GM13976 (cell line): ENCODE measurements at regions not wholly inside any gene's neighbourhood (a gene's known extent, or its start where the extent isn't known, plus 50 kb on each side); places are given as distances from the start of the nearest gene placed in this dataset.

Source experiments
- DNase-seq: peaks from one replicate; pipeline ENCODE4 v3.0.0; 2012; ENCODE audit warnings: low spot score
- in situ Hi-C: fragments of 300-500 bp; cut with MboI; formaldehyde crosslinking; loops from one replicate; pipeline ENCODE4 v1.12.0; 2022; ENCODE audit warnings: low sequenced_read_pairs, mixed read lengths, inconsistent platforms; ENCODE audit not compliant: unreplicated experiment
- TF ChIP-seq, protein P1 (sequence below): IDR thresholded peaks from 2 replicates; pipeline ENCODE4 v1.5.1; 2012; ENCODE audit warnings: borderline replicate concordance, mild to moderate bottlenecking; ENCODE audit not compliant: insufficient read depth; ENCODE audit errors: extremely low read depth, missing control alignments, control extremely low read depth

DNA sequence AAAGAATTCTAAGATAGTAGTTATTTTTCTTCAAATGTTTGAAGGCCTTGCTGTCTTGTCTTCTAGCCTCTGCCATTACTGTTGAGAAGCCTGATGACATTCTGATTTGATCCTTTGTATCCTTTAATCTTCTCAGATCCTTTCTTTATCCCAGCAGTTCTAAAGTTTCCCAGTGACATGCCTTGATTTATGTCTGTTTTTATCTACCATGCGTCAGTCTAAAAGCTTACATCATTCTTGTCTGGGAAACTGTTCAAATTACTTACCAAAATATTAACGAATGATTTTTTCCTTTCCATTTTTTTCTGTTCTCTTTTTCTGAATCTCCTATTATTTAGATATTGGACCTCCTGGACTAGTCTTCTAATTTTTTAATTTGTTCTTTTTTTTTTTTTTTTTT, 78.3 kb upstream of the HELT start:
- in situ Hi-C loops = no loop called here
- no peak for DNase-seq
- TF ChIP-seq, protein P1, sequence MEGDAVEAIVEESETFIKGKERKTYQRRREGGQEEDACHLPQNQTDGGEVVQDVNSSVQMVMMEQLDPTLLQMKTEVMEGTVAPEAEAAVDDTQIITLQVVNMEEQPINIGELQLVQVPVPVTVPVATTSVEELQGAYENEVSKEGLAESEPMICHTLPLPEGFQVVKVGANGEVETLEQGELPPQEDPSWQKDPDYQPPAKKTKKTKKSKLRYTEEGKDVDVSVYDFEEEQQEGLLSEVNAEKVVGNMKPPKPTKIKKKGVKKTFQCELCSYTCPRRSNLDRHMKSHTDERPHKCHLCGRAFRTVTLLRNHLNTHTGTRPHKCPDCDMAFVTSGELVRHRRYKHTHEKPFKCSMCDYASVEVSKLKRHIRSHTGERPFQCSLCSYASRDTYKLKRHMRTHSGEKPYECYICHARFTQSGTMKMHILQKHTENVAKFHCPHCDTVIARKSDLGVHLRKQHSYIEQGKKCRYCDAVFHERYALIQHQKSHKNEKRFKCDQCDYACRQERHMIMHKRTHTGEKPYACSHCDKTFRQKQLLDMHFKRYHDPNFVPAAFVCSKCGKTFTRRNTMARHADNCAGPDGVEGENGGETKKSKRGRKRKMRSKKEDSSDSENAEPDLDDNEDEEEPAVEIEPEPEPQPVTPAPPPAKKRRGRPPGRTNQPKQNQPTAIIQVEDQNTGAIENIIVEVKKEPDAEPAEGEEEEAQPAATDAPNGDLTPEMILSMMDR = no peak

DNA sequence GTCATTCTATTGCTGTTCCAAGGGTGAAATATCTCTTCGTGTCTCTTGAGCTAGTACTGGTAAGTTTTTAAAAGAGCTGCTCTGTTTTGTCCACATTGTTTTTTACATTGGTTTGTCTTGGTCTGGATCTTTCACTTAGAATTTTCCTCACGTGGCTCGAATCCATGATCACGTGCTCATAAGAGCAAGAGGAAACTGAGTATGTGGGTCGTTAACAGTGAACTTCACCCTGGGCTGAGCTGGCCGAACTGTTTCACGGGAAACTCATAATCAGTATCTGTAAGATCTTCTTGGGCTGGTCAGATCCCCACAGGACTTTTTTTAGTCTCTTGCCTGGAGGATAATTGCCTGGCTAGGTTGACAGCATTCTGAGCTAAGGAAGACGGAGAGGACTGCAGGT, 77.8 kb upstream of the HELT start:
- TF ChIP-seq, protein P1 = no peak
- in situ Hi-C loops = no loop called here
- DNase-seq = no peak

DNA sequence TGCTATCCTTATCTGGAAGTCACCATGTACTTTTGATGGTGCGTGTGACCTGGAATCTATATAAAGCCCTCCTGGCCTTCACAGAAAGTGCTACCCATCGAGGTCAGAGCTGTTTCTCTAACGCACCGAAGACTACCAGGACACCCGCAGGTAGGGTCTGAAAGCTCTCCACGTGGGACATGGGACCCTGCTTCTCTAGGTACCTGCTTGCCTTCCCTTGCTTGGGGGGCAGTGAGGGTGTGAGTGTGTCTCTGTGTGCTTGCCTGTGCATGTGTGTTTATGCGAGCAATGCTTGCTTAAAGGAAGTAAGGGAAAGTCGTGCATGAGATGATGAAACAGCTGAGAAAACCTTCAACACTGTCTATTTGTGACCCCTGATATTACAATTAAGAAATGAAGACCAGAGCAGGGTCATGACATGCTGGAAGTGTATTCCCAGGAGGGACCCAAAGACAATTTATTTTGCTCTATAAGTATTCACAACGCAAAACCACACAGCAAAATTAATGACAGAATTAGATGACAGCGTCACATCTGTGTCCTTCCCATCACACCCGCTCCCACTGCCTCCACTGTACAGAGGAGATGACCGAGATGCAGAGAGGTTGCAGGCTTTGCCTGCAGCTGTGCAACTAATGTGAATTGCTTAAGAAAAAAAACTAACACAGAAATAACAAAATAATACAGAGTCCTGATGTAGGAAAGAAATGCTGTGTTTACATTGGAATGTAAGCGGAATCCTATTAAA, 76.4 kb upstream of the HELT start:
- TF ChIP-seq, protein P1 = no peak
- in situ Hi-C loops = no loop called here
- DNase-seq = no peak

DNA sequence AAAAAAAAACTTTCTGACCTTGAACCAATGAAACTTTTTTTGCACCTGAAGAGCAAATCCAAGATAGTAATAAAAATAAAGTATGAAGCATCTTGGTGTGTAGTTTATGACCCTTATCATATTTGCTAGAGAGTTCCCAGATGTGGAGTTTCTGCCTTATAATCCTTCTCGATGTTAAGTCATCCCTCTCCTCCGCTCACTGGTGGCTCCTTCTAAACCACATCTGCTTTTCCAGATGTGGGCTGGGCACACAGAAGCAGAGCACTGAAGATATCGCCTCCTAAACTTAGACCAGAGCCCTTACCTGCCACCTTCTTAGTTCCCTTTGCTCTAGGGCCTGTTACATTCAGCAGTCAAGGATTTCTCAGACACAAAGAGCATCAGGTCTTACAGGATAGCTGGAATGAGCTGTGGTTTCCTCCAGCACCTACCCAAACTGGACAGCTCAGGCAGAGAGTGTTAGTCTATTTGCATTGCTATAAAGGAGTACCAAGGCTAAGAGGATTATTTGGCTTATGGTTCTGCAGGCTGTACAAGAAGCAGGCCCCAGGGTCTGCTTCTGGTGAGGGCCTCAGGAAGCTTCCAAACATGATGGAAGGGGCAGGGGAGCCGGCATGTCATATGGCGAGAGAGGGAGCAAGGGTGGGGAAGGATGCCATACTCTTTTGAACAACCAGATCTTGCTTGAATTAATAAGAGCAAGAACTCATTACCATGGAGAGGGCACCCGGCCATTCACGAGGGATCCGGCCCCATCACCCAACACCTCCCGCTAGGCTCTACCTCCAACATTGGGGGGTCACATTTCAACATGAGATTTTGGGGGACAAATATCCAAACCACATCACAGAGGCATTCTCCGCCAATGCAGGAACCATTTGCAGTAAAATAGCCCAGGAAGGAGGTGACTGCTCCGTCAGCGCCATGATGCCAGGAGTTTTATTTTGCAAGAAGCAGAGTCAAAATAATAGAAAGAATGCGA, 75.6 kb upstream of the HELT start:
- no peak for DNase-seq
- in situ Hi-C loops = no loop called here
- TF ChIP-seq, protein P1 = no peak

DNA sequence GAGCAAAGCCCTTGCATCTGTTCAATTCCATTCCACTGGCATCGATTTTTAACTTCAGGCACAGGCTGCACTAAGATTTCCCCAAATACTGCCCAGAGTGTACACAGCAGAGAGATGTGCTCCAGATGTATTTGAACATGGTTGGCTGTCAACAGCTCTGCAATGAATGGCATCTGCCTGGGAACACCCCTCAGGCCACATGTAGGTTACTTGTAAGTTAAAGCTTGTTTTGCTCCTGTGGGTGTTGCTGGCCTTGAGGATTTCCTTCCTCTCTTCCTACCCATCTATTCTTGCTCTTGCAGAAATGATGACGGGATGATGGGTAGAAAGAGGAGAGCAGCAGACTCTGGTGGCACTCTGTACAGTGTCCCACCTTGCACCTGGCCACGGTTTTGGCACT, 69.3 kb upstream of the HELT start:
- TF ChIP-seq, protein P1 = no peak
- in situ Hi-C loops = no loop called here
- no peak for DNase-seq

DNA sequence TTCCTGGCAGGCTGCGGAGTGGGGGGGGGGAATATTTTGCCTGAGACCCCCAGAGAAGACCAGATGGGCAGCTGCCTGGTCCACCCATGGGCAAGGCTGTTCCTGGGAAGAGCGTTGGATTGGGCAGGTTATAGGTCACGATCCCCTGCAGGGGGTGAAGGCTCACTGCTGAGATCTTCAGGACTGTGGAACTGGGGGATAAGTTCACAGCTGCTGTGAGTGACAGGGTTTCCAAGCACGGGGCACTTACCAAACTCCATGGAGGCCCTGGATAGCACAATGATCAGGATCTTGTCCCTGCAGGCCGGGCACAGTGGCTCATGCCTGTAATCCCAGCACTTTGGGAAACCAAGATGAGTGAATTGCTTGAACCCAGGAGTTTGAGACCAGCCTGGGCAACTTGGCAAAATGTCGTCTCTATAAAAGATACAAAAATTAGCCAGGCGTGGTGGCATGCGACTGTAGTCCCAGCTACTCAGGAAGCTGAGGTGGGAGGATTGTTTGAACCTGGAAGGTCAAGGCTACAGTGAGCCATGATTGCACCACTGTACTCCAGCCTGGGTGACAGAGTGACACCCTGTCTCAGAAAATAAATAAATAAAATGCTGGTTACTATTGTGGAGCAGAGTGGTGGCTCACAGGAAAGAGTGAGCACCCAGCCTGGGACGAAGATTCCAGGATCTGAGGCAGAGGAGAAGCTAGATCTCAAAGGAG, 68.0 kb upstream of the HELT start:
- TF ChIP-seq, protein P1 = no peak
- in situ Hi-C loops = no loop called here
- no peak for DNase-seq
